H1 (cell line): ENCODE measurements at regions not wholly inside any gene's neighbourhood (a gene's known extent, or its start where the extent isn't known, plus 50 kb on each side); places are given as distances from the start of the nearest gene placed in this dataset.

Source experiments
- E2F6 ChIP-seq: IDR thresholded peaks from 2 replicates; pipeline ENCODE4 v1.6.1; 2012; ENCODE audit warnings: inconsistent platforms
- HDAC2 ChIP-seq, 2 experiments: fragments of 300-600 bp in 1 of 2; sonication (generic) in 1 of 2; IDR thresholded peaks; 2 replicates each; pipeline ENCODE4 v1.6.1; 2011 to 2012; ENCODE audit warnings: low read depth in 2 of 2, low read length in 2 of 2, mild to moderate bottlenecking in 2 of 2, moderate library complexity in 2 of 2, borderline replicate concordance in 1 of 2, inconsistent platforms in 1 of 2
- JUN ChIP-seq: IDR thresholded peaks from 2 replicates; pipeline ENCODE4 v1.6.1; 2011; ENCODE audit warnings: low read depth, mild to moderate bottlenecking, improper control_type of control experiment, low read length

GRCh38 chr2:38435775-38436174 lies 58.7 kb upstream of the ATL2 start (continued):
- no peak for TF ChIP-seq E2F6
- no peak for TF ChIP-seq HDAC2 (IDR thresholded peaks at IDR 0.05; ENCODE audit: borderline replicate concordance in 1 of 2, low read depth in 2 of 2, low read length in 2 of 2)
- TF ChIP-seq JUN, result no peak
